ENCODE measurements at regions not wholly inside any gene's neighbourhood (a gene's known extent, or its start where the extent isn't known, plus 50 kb on each side); places are given as distances from the start of the nearest gene placed in this dataset.

DNA sequence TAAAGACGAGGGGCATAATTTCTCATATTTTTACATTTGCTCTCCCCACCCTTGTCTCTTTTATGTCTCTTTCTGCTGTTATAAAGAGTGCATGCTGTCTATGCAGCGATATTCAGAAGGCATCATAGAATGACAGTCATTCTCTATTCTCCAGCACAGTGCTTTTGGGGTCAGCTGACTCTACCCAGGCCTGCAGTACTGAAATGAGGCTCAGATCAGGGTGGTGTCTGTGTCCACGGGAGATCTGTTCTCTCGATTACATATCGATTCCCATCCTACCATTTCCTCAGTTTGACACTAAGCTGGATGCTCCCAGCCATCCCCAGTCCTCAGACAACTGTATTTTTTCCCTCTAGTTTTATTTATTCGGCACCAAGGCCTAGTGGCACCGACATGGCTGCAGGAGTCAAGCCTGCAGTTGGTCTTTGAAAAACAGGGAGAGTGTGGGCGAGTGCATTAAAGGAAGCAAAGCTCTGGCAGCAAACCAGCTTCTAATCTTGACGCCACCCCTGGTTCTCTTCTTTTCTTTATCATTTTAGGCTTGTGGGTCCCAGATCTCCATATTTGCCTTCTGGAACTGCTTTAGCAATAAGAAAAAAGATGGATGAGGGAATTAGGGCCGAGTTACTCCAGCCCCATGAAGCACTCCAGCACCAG is 71.6 kb upstream of the PICALM start:
- no peak for DNase-seq (ENCODE audit: low read depth, low spot score)
- no peak overlapping the region for H3K9ac ChIP-seq (ENCODE audit: insufficient read length, low read depth)
- no peak for TF ChIP-seq ZNF274 (IDR thresholded peaks at IDR 0.05; ENCODE audit: low read depth, low read length)
- no peak for TF ChIP-seq SUZ12 (IDR thresholded peaks at IDR 0.05; ENCODE audit: extremely low read depth, insufficient read depth, insufficient read length)
- no peak for TF ChIP-seq YY1 (IDR thresholded peaks at IDR 0.05; ENCODE audit: insufficient read depth, insufficient read length)
- H3K4me3 ChIP-seq (ENCODE audit: insufficient read length, low read depth) = no peak overlapping the region
- H3K36me3 ChIP-seq (ENCODE audit: insufficient read depth, insufficient read length, low read length) = no peaks in the 10 kb centered on the region
- H3K4me1 ChIP-seq (ENCODE audit: insufficient read depth, insufficient read length) = no peaks in the 10 kb centered on the region
- no peaks in the 10 kb centered on the region for H3K9me3 ChIP-seq (ENCODE audit: insufficient read depth, low read length)
- no peaks in the 10 kb centered on the region for H3K27me3 ChIP-seq (ENCODE audit: insufficient read depth, insufficient read length)

DNA sequence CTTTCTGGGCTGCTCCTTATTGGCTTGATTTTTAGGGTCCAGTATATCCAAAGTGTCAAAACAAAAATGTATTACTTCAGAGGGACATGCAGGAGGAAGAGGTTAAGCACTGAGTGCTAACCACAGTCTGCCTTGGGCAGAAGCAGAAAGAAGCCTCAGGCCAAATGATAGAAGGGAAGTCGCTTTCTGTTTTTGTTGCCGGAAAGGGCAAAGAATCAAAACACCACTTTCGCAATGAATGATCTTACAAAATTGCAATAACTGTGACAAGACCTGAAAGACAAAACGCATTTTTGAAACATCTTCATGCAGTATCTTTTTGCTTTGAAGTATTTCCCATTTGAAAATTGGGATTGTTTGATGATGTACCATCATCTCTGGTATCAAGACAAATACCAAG is 70.1 kb upstream of the PICALM start:
- DNase-seq (ENCODE audit: low read depth, low spot score) = no peak
- Histone ChIP-seq H3K36me3 (ENCODE audit: insufficient read depth, insufficient read length, low read length) (no peaks in the 10 kb centered on the region), H3K4me3 (ENCODE audit: insufficient read length, low read depth) (no peak overlapping the region), H3K27me3 (ENCODE audit: insufficient read depth, insufficient read length) (no peaks in the 10 kb centered on the region), H3K9ac (ENCODE audit: insufficient read length, low read depth) (no peak overlapping the region), H3K9me3 (ENCODE audit: insufficient read depth, low read length) (no peaks in the 10 kb centered on the region), H3K4me1 (ENCODE audit: insufficient read depth, insufficient read length) (no peaks in the 10 kb centered on the region)
- TF ChIP-seq YY1 (IDR thresholded peaks at IDR 0.05; ENCODE audit: insufficient read depth, insufficient read length) (no peak), SUZ12 (IDR thresholded peaks at IDR 0.05; ENCODE audit: extremely low read depth, insufficient read depth, insufficient read length) (no peak), ZNF274 (IDR thresholded peaks at IDR 0.05; ENCODE audit: low read depth, low read length) (no peak)

DNA sequence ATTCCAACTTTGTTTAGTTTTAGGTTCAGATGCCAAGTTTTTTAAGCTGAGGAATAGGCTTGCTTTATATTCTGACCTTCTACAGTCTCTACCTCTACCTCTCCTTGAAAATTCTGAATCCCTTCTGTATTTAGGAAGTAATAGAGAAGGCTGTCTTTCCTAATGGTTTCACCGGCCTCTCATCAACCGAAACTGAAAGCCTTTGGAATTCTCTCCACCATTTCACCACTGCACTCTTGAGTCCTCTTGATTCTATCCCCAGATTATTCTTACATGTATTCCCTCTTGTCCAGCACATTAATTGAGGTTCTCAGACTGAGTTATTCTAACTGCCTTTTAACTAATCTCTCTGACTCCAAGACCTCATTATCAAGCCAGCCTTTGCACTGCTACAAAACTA is 67.7 kb upstream of the PICALM start:
- Histone ChIP-seq H3K36me3 (ENCODE audit: insufficient read depth, insufficient read length, low read length) (no peaks in the 10 kb centered on the region), H3K27me3 (ENCODE audit: insufficient read depth, insufficient read length) (no peaks in the 10 kb centered on the region), H3K4me1 (ENCODE audit: insufficient read depth, insufficient read length) (no peaks in the 10 kb centered on the region), H3K4me3 (ENCODE audit: insufficient read length, low read depth) (no peak overlapping the region), H3K9ac (ENCODE audit: insufficient read length, low read depth) (no peak overlapping the region), H3K9me3 (ENCODE audit: insufficient read depth, low read length) (no peaks in the 10 kb centered on the region)
- no peak for DNase-seq (ENCODE audit: low read depth, low spot score)
- TF ChIP-seq SUZ12 (IDR thresholded peaks at IDR 0.05; ENCODE audit: extremely low read depth, insufficient read depth, insufficient read length) (no peak), ZNF274 (IDR thresholded peaks at IDR 0.05; ENCODE audit: low read depth, low read length) (no peak), YY1 (IDR thresholded peaks at IDR 0.05; ENCODE audit: insufficient read depth, insufficient read length) (no peak)

DNA sequence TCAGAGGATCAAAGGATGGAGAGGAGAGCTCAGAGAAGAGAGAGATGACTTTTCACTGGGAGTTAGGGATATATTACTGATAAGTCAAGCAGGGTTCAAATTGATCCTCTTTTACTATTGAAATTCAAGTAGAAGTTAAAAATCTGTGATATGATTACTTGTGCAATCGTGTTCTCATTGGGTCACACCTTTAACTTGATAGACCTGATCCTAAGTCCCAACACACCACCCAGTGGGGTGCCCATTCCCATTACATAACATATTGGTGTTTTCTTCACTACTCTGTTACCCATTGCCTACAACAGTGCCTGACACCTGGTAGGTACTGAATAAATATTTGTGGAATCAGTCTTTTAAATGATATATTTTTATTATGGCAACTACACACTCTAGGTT is 66.4 kb upstream of the PICALM start:
- Histone ChIP-seq H3K4me1 (ENCODE audit: insufficient read depth, insufficient read length) (no peaks in the 10 kb centered on the region), H3K9me3 (ENCODE audit: insufficient read depth, low read length) (no peaks in the 10 kb centered on the region), H3K36me3 (ENCODE audit: insufficient read depth, insufficient read length, low read length) (no peaks in the 10 kb centered on the region), H3K27me3 (ENCODE audit: insufficient read depth, insufficient read length) (no peaks in the 10 kb centered on the region), H3K4me3 (ENCODE audit: insufficient read length, low read depth) (no peak overlapping the region), H3K9ac (ENCODE audit: insufficient read length, low read depth) (no peak overlapping the region)
- TF ChIP-seq ZNF274 (IDR thresholded peaks at IDR 0.05; ENCODE audit: low read depth, low read length) = no peak
- no peak for DNase-seq (ENCODE audit: low read depth, low spot score)

DNA sequence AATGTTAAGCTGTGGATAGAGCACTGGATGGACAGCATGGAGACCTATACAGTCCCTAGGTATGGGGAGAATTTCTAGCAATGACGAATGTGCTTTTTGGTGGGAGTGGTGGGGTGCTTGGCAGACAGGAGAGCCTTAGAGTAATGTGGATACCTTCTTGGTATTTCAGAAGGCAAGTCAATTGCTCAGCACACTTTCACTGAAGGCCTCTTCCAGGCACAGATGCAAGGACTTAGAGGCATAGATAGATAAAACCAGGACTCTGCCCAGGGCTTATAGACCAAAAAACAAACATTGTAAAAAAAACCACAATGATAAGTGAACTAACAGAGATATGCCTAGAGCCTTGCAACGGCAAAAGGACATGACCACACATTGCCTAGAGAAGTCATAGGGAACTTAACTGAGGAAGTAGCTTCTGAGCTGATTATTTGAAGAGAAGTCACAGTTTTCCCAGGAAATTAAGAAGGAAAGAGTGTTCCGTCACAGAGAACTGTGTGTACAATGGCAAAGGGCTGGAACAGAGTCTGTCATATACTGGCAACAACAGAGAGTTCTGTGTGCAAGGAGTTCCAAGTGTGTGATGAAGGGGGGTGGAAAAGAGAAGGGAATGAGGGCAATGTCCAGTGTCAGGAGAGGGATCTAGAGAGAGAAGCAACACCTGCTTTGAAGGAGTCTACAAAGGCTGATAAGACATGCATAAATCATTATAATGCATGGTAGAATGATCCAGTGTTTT is 65.9 kb upstream of the PICALM start:
- no peak for TF ChIP-seq SUZ12 (IDR thresholded peaks at IDR 0.05; ENCODE audit: extremely low read depth, insufficient read depth, insufficient read length)
- TF ChIP-seq ZNF274 (IDR thresholded peaks at IDR 0.05; ENCODE audit: low read depth, low read length) = no peak
- TF ChIP-seq YY1 (IDR thresholded peaks at IDR 0.05; ENCODE audit: insufficient read depth, insufficient read length) = no peak
- Histone ChIP-seq H3K36me3 (ENCODE audit: insufficient read depth, insufficient read length, low read length) (no peaks in the 10 kb centered on the region), H3K4me3 (ENCODE audit: insufficient read length, low read depth) (no peak overlapping the region), H3K9me3 (ENCODE audit: insufficient read depth, low read length) (no peaks in the 10 kb centered on the region), H3K4me1 (ENCODE audit: insufficient read depth, insufficient read length) (no peaks in the 10 kb centered on the region), H3K9ac (ENCODE audit: insufficient read length, low read depth) (no peak overlapping the region), H3K27me3 (ENCODE audit: insufficient read depth, insufficient read length) (no peaks in the 10 kb centered on the region)
- no peak for DNase-seq (ENCODE audit: low read depth, low spot score)

DNA sequence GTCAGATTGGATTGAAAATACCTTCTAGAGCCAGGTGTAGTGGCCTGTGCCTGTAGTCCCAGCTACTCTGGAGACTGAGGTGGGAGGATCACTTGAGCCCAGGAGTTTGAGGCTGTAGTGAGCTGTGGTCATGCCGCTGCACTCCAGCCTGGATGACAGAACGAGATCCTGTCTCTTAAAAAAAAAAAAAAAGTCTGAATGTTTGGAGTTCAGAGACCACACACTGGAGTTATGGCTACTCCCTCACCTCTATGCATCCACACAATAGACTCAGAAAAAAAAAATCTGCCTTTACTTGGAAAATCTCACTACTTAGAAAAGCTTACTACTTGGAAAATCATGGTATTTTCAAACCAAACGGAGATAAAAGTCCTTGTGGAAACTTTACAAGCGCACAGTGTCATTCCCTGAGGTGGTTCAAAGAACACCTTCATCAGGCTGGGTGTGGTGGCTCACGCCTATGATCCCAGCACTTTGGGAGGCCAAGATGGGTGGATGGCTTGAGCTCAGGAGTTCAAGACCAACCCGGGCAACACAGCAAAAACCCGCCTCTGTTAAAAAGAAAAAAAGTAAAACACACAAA is 63.9 kb upstream of the PICALM start:
- Histone ChIP-seq H3K4me3 (ENCODE audit: insufficient read length, low read depth) (no peak overlapping the region), H3K27me3 (ENCODE audit: insufficient read depth, insufficient read length) (no peaks in the 10 kb centered on the region), H3K9me3 (ENCODE audit: insufficient read depth, low read length) (no peaks in the 10 kb centered on the region), H3K4me1 (ENCODE audit: insufficient read depth, insufficient read length) (no peaks in the 10 kb centered on the region), H3K36me3 (ENCODE audit: insufficient read depth, insufficient read length, low read length) (no peaks in the 10 kb centered on the region), H3K9ac (ENCODE audit: insufficient read length, low read depth) (no peak overlapping the region)
- TF ChIP-seq ZNF274 (IDR thresholded peaks at IDR 0.05; ENCODE audit: low read depth, low read length) = no peak
- TF ChIP-seq YY1 (IDR thresholded peaks at IDR 0.05; ENCODE audit: insufficient read depth, insufficient read length) = no peak
- no peak for TF ChIP-seq SUZ12 (IDR thresholded peaks at IDR 0.05; ENCODE audit: extremely low read depth, insufficient read depth, insufficient read length)
- no peak for DNase-seq (ENCODE audit: low read depth, low spot score)

DNA sequence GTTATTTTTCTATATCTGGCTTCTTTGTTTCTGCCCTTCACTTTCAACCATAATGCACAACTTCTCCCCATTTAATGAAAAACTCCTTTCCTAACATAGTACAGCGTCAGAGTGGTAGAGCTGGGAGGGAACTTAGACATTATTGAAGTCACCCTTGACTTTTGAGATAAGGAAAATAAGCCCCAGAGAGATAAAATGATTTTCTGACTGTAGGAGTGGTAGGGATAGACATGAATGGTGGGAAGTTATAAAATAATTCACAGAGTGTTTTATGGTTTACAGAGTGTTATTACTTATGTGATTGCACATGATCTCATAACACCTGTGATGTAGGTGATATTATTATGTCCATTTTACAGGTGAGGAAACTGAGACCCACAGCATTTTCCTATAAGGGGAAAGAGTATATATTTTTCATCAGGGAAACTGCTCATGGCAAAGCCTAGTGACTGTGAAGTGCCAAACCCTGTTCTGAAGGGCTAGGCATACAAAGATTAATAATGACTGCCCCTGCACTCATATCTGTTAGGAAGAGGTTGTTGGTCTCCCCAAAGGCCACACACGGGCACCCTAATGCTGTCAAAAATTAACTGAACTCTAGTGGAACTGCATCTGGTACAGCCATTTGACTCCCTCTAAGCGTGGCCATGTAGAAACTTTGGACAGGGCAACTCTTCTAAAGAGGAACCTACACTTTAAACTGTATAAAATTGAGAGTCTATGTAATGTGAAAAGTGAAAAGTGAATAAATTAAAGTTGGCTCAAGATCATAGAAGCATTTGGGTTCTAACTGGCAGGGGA is 61.1 kb upstream of the PICALM start:
- H3K4me3 ChIP-seq (ENCODE audit: insufficient read length, low read depth) = no peak overlapping the region
- no peaks in the 10 kb centered on the region for H3K4me1 ChIP-seq (ENCODE audit: insufficient read depth, insufficient read length)
- H3K9me3 ChIP-seq (ENCODE audit: insufficient read depth, low read length) = no peaks in the 10 kb centered on the region
- H3K27me3 ChIP-seq (ENCODE audit: insufficient read depth, insufficient read length) = no peaks in the 10 kb centered on the region
- no peak overlapping the region for H3K9ac ChIP-seq (ENCODE audit: insufficient read length, low read depth)
- no peaks in the 10 kb centered on the region for H3K36me3 ChIP-seq (ENCODE audit: insufficient read depth, insufficient read length, low read length)
- no peak for TF ChIP-seq YY1 (IDR thresholded peaks at IDR 0.05; ENCODE audit: insufficient read depth, insufficient read length)
- no peak for TF ChIP-seq SUZ12 (IDR thresholded peaks at IDR 0.05; ENCODE audit: extremely low read depth, insufficient read depth, insufficient read length)
- TF ChIP-seq ZNF274 (IDR thresholded peaks at IDR 0.05; ENCODE audit: low read depth, low read length) = no peak
- no peak for DNase-seq (ENCODE audit: low read depth, low spot score)

Data from NT2/D1 (cell line).